PC-9 (cell line): ENCODE measurements at regions not wholly inside any gene's neighbourhood (a gene's known extent, or its start where the extent isn't known, plus 50 kb on each side); places are given as distances from the start of the nearest gene placed in this dataset.

Source experiments
- CTCF ChIP-seq: fragments of 200-600 bp; sonication (generic); conservative IDR thresholded peaks from 2 replicates; pipeline ENCODE4 v1.6.1; 2017; ENCODE audit warnings: mixed run types, antibody characterized with exemption, mild to moderate bottlenecking, moderate library complexity
- EZH2 ChIP-seq: fragments of 200-600 bp; sonication (generic); IDR thresholded peaks from 2 replicates; pipeline ENCODE4 v1.8.0; 2017; ENCODE audit warnings: antibody characterized with exemption, low read depth

- TF ChIP-seq CTCF (no peak), EZH2 (no peak)
Observed at GRCh38 chr15:60135961-60136360, 131.8 kb downstream of the FOXB1 start.
